ENCODE measurements at regions not wholly inside any gene's neighbourhood (a gene's known extent, or its start where the extent isn't known, plus 50 kb on each side); places are given as distances from the start of the nearest gene placed in this dataset.

- TF ChIP-seq POLR2AphosphoS5 (IDR thresholded peaks at IDR 0.05) (no peak), POLR2A (IDR thresholded peaks at IDR 0.05) (no peak), EP300 (IDR thresholded peaks at IDR 0.05) (no peak), CTCF (IDR thresholded peaks at IDR 0.05) (no peak)
- H3K27me3 ChIP-seq, result no peaks in the 10 kb centered on the region
- H3K4me1 ChIP-seq, result no peaks in the 10 kb centered on the region
- H3K9me3 ChIP-seq, result no peaks in the 10 kb centered on the region
- no peak overlapping the region for H3K27ac ChIP-seq
- H3K4me3 ChIP-seq, result no peak overlapping the region
- H3K36me3 ChIP-seq, result no peaks in the 10 kb centered on the region
- ATAC-seq, result no peak
Measured at GRCh38 chr13:62206165-62206564, 790.5 kb upstream of the PCDH20 start.

- H3K27me3 ChIP-seq, result no peaks in the 10 kb centered on the region
- no peak overlapping the region for H3K27ac ChIP-seq
- WGBS, 2 donors (ENCODE audit: low coverage in 1 of 2), result 63% methylated on average over 3 of the region's 3 CpGs
- H3K4me3 ChIP-seq, result no peak overlapping the region
- H3K9me3 ChIP-seq, result no peaks in the 10 kb centered on the region
- no peaks in the 10 kb centered on the region for H3K4me1 ChIP-seq
- no peak for TF ChIP-seq POLR2A (IDR thresholded peaks at IDR 0.05)
- TF ChIP-seq POLR2AphosphoS5 (IDR thresholded peaks at IDR 0.05), result no peak
- no peak for TF ChIP-seq EP300 (IDR thresholded peaks at IDR 0.05)
- TF ChIP-seq CTCF (IDR thresholded peaks at IDR 0.05), result no peak
- H3K36me3 ChIP-seq, result no peaks in the 10 kb centered on the region
- ATAC-seq, result no peak
Measured at GRCh38 chr13:62205273-62205672, 789.6 kb upstream of the PCDH20 start.

- WGBS, 2 donors (ENCODE audit: low coverage in 1 of 2), result 74 to 89% methylated on average over 2 to 3 of the region's 3 CpGs
- ATAC-seq, result no peak
- no peaks in the 10 kb centered on the region for H3K36me3 ChIP-seq
- no peak overlapping the region for H3K4me3 ChIP-seq
- no peaks in the 10 kb centered on the region for H3K4me1 ChIP-seq
- TF ChIP-seq CTCF (IDR thresholded peaks at IDR 0.05), result no peak
- no peak overlapping the region for H3K27ac ChIP-seq
- H3K9me3 ChIP-seq, result no peaks in the 10 kb centered on the region
- H3K27me3 ChIP-seq, result no peaks in the 10 kb centered on the region
Measured at GRCh38 chr13:62194371-62194770, 778.7 kb upstream of the PCDH20 start.

GRCh38 chr13:62193919-62194318 lies 778.3 kb upstream of the PCDH20 start:
- Histone ChIP-seq H3K36me3 (no peaks in the 10 kb centered on the region), H3K27ac (no peak overlapping the region), H3K27me3 (no peaks in the 10 kb centered on the region), H3K4me3 (no peak overlapping the region), H3K9me3 (no peaks in the 10 kb centered on the region), H3K4me1 (no peaks in the 10 kb centered on the region)
- TF ChIP-seq POLR2A (IDR thresholded peaks at IDR 0.05) (no peak), EP300 (IDR thresholded peaks at IDR 0.05) (no peak), POLR2AphosphoS5 (IDR thresholded peaks at IDR 0.05) (no peak), CTCF (IDR thresholded peaks at IDR 0.05) (no peak)
- no peak for ATAC-seq
- 78 to 100% methylated on average over 1 of the region's 2 CpGs for WGBS, 2 donors (ENCODE audit: low coverage in 1 of 2)

- no peaks in the 10 kb centered on the region for H3K4me1 ChIP-seq
- H3K27ac ChIP-seq, result no peak overlapping the region
- H3K4me3 ChIP-seq, result no peak overlapping the region
- H3K36me3 ChIP-seq, result no peaks in the 10 kb centered on the region
- ATAC-seq, result no peak
- H3K9me3 ChIP-seq, result no peaks in the 10 kb centered on the region
- 28 to 31% methylated on average over 1 of the region's 1 CpG for WGBS, 2 donors (ENCODE audit: low coverage in 1 of 2)
- no peaks in the 10 kb centered on the region for H3K27me3 ChIP-seq
- TF ChIP-seq CTCF (IDR thresholded peaks at IDR 0.05), result no peak
- TF ChIP-seq POLR2AphosphoS5 (IDR thresholded peaks at IDR 0.05), result no peak
- no peak for TF ChIP-seq POLR2A (IDR thresholded peaks at IDR 0.05)
- no peak for TF ChIP-seq EP300 (IDR thresholded peaks at IDR 0.05)
Measured at GRCh38 chr13:62185631-62186255, 770.1 kb upstream of the PCDH20 start.

All from gastroesophageal sphincter (tissue), 4 donors.